ENCODE measurements at regions not wholly inside any gene's neighbourhood (a gene's known extent, or its start where the extent isn't known, plus 50 kb on each side); places are given as distances from the start of the nearest gene placed in this dataset.
"Not testable (repeated sequence)": the region's sequence is repeated elsewhere in the genome, so short reads cannot be mapped to it uniquely, and the experiment has no call there.

- no peak for DNase-seq
These were observed 146.4 kb downstream of the ACTR3B start for GRCh38 chr7:152905949-152906348.

- no peak for DNase-seq
These were observed 147.7 kb downstream of the ACTR3B start for GRCh38 chr7:152907042-152907761.

- DNase-seq: no peak
These were observed 149.7 kb downstream of the ACTR3B start for GRCh38 chr7:152909280-152909679.

- no peak for DNase-seq
These were observed 150.4 kb downstream of the ACTR3B start for GRCh38 chr7:152909683-152910544.

GRCh38 chr7:152910545-152911225, 151.1 kb downstream of the ACTR3B start:
- no peak for DNase-seq

GRCh38 chr7:152911226-152911560, 151.6 kb downstream of the ACTR3B start:
- no peak for DNase-seq

GRCh38 chr7:152911922-152912321, 152.4 kb downstream of the ACTR3B start:
- DNase-seq: no peak

GRCh38 chr7:152912511-152912910, 153.0 kb downstream of the ACTR3B start:
- no peak for DNase-seq

- no peak for DNase-seq
These were observed 153.9 kb downstream of the ACTR3B start for GRCh38 chr7:152913492-152913891.

- no peak for DNase-seq
These were observed 154.7 kb downstream of the ACTR3B start for GRCh38 chr7:152914014-152914844.

- not testable (repeated sequence) for DNase-seq
These were observed 155.2 kb downstream of the ACTR3B start for GRCh38 chr7:152914845-152915102.

- no peak for DNase-seq
These were observed 162.9 kb downstream of the ACTR3B start for GRCh38 chr7:152922318-152923081.

- no peak for DNase-seq
These were observed 164.2 kb downstream of the ACTR3B start for GRCh38 chr7:152923711-152924110.

GRCh38 chr7:152924238-152924637, 164.7 kb downstream of the ACTR3B start:
- DNase-seq: no peak

- no peak for DNase-seq
These were observed 165.4 kb downstream of the ACTR3B start for GRCh38 chr7:152924826-152925411.

GRCh38 chr7:152925412-152926147, 166.0 kb downstream of the ACTR3B start:
- no peak for DNase-seq

- no peak for DNase-seq
These were observed 172.1 kb downstream of the ACTR3B start for GRCh38 chr7:152931633-152932032.

- DNase-seq: no peak
These were observed 177.7 kb downstream of the ACTR3B start for GRCh38 chr7:152937282-152937681.

- DNase-seq: not testable (repeated sequence)
These were observed 187.1 kb downstream of the ACTR3B start for GRCh38 chr7:152946616-152947015.

GRCh38 chr7:152947686-152948085, 188.1 kb downstream of the ACTR3B start:
- DNase-seq: no peak

Measured in muscle of arm (tissue), 1 donor.